DND-41 (cell line): ENCODE measurements at regions not wholly inside any gene's neighbourhood (a gene's known extent, or its start where the extent isn't known, plus 50 kb on each side); places are given as distances from the start of the nearest gene placed in this dataset.

Experiments
- ATAC-seq: fragments of 200-7000 bp; cut with Tn5 transposase; 3 replicates; pipeline ENCODE4 v1.9.1; 2021; ENCODE audit warnings: low read depth; ENCODE audit not compliant: insufficient read depth
- DNase-seq: peaks from one replicate; pipeline ENCODE4 v3.0.0-alpha.2; 2020
- H2AFZ ChIP-seq: 2 replicates; pipeline ENCODE4 v1.6.0; 2012; ENCODE audit warnings: low read depth, low read length
- H3K27ac ChIP-seq: 2 replicates; pipeline ENCODE4 v1.5.1; 2012; ENCODE audit warnings: low read length, inconsistent platforms
- H3K27me3 ChIP-seq: fragments of 200-600 bp; sonication (generic); 2 replicates; pipeline ENCODE4 v1.6.0; 2012; ENCODE audit warnings: low read length, mild to moderate bottlenecking, inconsistent platforms; ENCODE audit not compliant: insufficient read depth, poor library complexity
- H3K36me3 ChIP-seq: 2 replicates; pipeline ENCODE4 v1.5.1; 2012; ENCODE audit warnings: low read length, inconsistent platforms; ENCODE audit not compliant: insufficient read depth
- H3K4me1 ChIP-seq: 2 replicates; pipeline ENCODE4 v1.5.1; 2012; ENCODE audit warnings: mild to moderate bottlenecking, low read length; ENCODE audit not compliant: insufficient read depth
- H3K4me2 ChIP-seq: 2 replicates; pipeline ENCODE4 v1.6.0; 2012; ENCODE audit warnings: mild to moderate bottlenecking, moderate library complexity, low read length, inconsistent platforms; ENCODE audit not compliant: insufficient read depth
- H3K4me3 ChIP-seq, 2 experiments: fragments of 200-600 bp in 1 of 2; shearing (Covaris generic) in 1 of 2; 2 replicates each; pipeline ENCODE4 v1.5.1; 2012 to 2016; ENCODE audit warnings: inconsistent platforms in 2 of 2, low read length in 2 of 2, mild to moderate bottlenecking in 2 of 2, low read depth in 1 of 2, moderate library complexity in 1 of 2
- H3K79me2 ChIP-seq: 2 replicates; pipeline ENCODE4 v1.6.0; 2012; ENCODE audit warnings: low read length, inconsistent platforms; ENCODE audit not compliant: insufficient read depth
- H3K9ac ChIP-seq: 2 replicates; pipeline ENCODE4 v1.6.0; 2012; ENCODE audit warnings: low read depth, mild to moderate bottlenecking, inconsistent platforms, low read length, moderate library complexity
- H3K9me3 ChIP-seq: 2 replicates; pipeline ENCODE4 v1.5.1; 2012; ENCODE audit warnings: low read length, moderate library complexity, mild to moderate bottlenecking, inconsistent platforms; ENCODE audit not compliant: insufficient read depth, severe bottlenecking
- H4K20me1 ChIP-seq: 2 replicates; pipeline ENCODE4 v1.6.0; 2012; ENCODE audit warnings: low read length; ENCODE audit not compliant: insufficient read depth
- EZH2 ChIP-seq: IDR thresholded peaks from 3 replicates; pipeline ENCODE4 v1.6.1; 2012; ENCODE audit warnings: borderline replicate concordance, low read depth, mild to moderate bottlenecking, moderate library complexity, low read length, inconsistent platforms; ENCODE audit not compliant: severe bottlenecking
- TF ChIP-seq, protein P1 (sequence below): IDR thresholded peaks from 2 replicates; pipeline ENCODE4 v1.5.1; 2012; ENCODE audit warnings: borderline replicate concordance, low read length, moderate library complexity, mild to moderate bottlenecking; ENCODE audit not compliant: poor library complexity, severe bottlenecking; ENCODE audit errors: extremely low read depth

DNA sequence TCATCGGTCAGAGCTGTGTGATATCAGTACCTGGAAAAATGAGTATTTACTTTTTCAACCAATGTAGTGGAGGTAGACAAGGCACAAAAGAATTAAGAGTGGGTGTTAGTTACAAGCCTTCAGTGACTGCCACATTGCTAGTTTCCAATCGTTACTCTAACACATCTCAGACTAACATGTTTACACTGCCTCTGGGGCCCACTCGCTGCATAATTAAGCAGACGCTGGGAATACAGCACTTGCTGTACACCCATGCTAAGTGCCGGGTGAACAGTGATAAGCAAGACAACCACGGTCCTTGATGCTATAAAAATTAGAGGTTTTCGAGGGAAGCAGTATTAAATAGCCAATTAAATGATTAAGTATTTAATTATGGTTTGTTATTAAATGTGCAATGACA is 1147.6 kb downstream of the AACS start:
- ATAC-seq: no peak
- H3K4me3 ChIP-seq: no peak overlapping the region

DNA sequence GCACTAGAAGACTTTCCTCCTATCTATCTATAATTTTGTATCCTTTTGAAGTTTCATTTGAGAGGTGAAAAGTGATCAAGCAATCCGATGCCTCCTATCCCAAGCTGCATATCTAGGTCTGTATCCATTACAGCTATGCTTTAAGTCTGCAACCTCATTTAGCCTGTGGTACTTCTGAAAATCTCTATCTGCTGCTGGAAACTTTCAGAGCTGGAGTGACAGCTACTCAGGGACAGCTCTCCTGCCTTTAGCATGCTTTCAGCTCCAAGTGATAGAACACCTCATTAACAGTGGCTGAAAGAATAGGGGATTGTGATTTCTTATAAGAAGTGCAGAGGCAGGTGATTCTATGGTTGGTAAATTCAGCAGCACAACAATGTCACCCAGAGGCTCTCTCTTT is 1153.5 kb downstream of the AACS start:
- H3K9ac ChIP-seq: no peak overlapping the region
- no peaks in the 10 kb centered on the region for H4K20me1 ChIP-seq
- ATAC-seq: no peak
- no peak for DNase-seq
- no peak overlapping the region for H3K27ac ChIP-seq
- no peak overlapping the region for H3K4me2 ChIP-seq
- no peaks in the 10 kb centered on the region for H3K9me3 ChIP-seq
- H3K79me2 ChIP-seq: no peaks in the 10 kb centered on the region
- no peaks in the 10 kb centered on the region for H3K36me3 ChIP-seq
- H3K4me1 ChIP-seq: no peaks in the 10 kb centered on the region
- TF ChIP-seq EZH2: no peak
- TF ChIP-seq, protein P1, sequence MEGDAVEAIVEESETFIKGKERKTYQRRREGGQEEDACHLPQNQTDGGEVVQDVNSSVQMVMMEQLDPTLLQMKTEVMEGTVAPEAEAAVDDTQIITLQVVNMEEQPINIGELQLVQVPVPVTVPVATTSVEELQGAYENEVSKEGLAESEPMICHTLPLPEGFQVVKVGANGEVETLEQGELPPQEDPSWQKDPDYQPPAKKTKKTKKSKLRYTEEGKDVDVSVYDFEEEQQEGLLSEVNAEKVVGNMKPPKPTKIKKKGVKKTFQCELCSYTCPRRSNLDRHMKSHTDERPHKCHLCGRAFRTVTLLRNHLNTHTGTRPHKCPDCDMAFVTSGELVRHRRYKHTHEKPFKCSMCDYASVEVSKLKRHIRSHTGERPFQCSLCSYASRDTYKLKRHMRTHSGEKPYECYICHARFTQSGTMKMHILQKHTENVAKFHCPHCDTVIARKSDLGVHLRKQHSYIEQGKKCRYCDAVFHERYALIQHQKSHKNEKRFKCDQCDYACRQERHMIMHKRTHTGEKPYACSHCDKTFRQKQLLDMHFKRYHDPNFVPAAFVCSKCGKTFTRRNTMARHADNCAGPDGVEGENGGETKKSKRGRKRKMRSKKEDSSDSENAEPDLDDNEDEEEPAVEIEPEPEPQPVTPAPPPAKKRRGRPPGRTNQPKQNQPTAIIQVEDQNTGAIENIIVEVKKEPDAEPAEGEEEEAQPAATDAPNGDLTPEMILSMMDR: no peak
- H2AFZ ChIP-seq: no peak overlapping the region
- H3K4me3 ChIP-seq: no peak overlapping the region
- H3K27me3 ChIP-seq: no peaks in the 10 kb centered on the region

More for the DNA sequence above, 1147.6 kb downstream of the AACS start:
- Histone ChIP-seq H3K27ac (no peak overlapping the region), H3K79me2 (no peaks in the 10 kb centered on the region), H3K4me1 (no peaks in the 10 kb centered on the region), H3K4me2 (no peak overlapping the region), H4K20me1 (no peaks in the 10 kb centered on the region), H3K36me3 (no peaks in the 10 kb centered on the region), H3K27me3 (no peaks in the 10 kb centered on the region), H3K9ac (no peak overlapping the region), H3K9me3 (no peaks in the 10 kb centered on the region), H2AFZ (no peak overlapping the region)
- DNase-seq: no peak
- TF ChIP-seq, protein P1: no peak
- no peak for TF ChIP-seq EZH2

DNA sequence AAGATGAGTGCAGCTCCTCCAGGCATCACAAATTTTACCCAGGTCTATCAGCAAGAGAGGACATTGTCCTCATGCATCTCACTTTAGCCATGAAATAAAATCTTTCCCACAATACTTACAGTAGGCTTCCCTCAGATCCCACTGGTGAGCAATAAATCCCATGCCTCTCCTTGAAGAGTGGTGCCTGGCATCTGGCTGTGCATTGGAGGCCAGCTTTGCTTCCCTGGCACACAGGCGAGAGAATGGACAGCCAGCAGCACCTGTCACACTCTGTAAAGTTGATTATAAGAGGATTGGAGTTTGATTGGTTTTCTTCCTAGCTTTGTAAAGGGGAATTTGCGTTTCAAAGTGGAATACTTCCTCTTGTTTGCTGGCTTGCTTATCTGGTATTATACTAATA is 1153.9 kb downstream of the AACS start:
- no peak for DNase-seq
- Histone ChIP-seq H3K27me3 (no peaks in the 10 kb centered on the region), H3K4me2 (no peak overlapping the region), H3K4me3 (no peak overlapping the region), H3K79me2 (no peaks in the 10 kb centered on the region), H3K4me1 (no peaks in the 10 kb centered on the region), H3K9ac (no peak overlapping the region), H3K36me3 (no peaks in the 10 kb centered on the region), H3K9me3 (no peaks in the 10 kb centered on the region), H2AFZ (no peak overlapping the region), H3K27ac (no peak overlapping the region), H4K20me1 (no peaks in the 10 kb centered on the region)
- TF ChIP-seq EZH2: no peak
- TF ChIP-seq, protein P1: no peak
- no peak for ATAC-seq

DNA sequence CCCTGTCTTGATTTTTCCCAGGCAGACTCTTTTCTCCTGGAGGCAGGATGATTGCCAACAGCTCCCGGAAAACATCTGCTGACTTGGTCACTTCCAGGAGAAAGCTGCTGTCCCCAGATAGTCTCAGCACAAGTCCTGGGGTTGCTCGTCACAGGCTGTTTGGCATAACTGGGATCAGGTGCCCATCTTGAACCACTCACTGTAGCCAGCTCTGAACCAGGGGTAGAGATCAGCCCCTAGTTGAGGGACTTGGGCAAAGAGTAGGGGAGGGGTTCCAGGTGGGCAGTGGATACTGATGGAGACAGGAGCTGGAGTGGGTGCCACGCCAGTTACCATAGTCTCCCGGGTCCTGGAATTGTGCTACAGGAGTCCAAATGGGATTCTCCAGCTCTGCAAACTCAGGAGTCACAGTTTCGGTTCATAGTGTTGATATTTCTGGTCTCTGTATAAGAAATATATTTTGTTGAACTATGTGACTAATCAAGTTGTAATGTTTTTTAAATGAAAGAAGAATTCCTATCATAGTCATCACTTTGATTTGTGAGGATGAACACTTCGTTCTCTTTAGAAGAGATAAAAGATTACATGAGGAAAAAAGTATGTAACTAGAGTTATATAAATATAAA is 1154.5 kb downstream of the AACS start:
- Histone ChIP-seq H3K4me2 (no peak overlapping the region), H2AFZ (no peak overlapping the region), H4K20me1 (no peaks in the 10 kb centered on the region), H3K27ac (no peak overlapping the region), H3K9me3 (no peaks in the 10 kb centered on the region), H3K4me1 (no peaks in the 10 kb centered on the region), H3K36me3 (no peaks in the 10 kb centered on the region), H3K27me3 (no peaks in the 10 kb centered on the region), H3K9ac (no peak overlapping the region), H3K4me3 (no peak overlapping the region), H3K79me2 (no peaks in the 10 kb centered on the region)
- DNase-seq (no peak), ATAC-seq (no peak)
- TF ChIP-seq, protein P1: no peak
- TF ChIP-seq EZH2: no peak
